ENCODE measurements at regions not wholly inside any gene's neighbourhood (a gene's known extent, or its start where the extent isn't known, plus 50 kb on each side); places are given as distances from the start of the nearest gene placed in this dataset.

- no peaks in the 10 kb centered on the region for H3K27me3 ChIP-seq (ENCODE audit: control insufficient read depth, insufficient read depth, low read length)
- H3K4me3 ChIP-seq (ENCODE audit: low read depth in 2 of 2, low read length in 2 of 2): no peak overlapping the region
- ATAC-seq: no peak
- DNase-seq (ENCODE audit: low read depth, low spot score): no peak
- in situ Hi-C loops (cut with HindIII; ENCODE audit: low pct_unique_long_range_greater_than_20kb, low sequenced_read_pairs): no loop called here
- no peaks in the 10 kb centered on the region for H3K9me3 ChIP-seq (ENCODE audit: control insufficient read depth, insufficient read depth, low read depth, low read length)
- ChIA-PET CTCF (no interaction called here), POLR2A (no interaction called here)
- intact Hi-C loops (cut with micrococcal nuclease; ENCODE audit: unreplicated experiment): no loop called here
- H3K36me3 ChIP-seq (ENCODE audit: control insufficient read depth, insufficient read depth, low read length): no peaks in the 10 kb centered on the region
- no peak for TF ChIP-seq POLR2AphosphoS5 (IDR thresholded peaks at IDR 0.05; ENCODE audit: low read depth, low read length)
- TF ChIP-seq SIN3A (IDR thresholded peaks at IDR 0.05; ENCODE audit: borderline replicate concordance, insufficient read depth, low read depth, low read length): no peak
- no peak for TF ChIP-seq TCF7L2 (IDR thresholded peaks at IDR 0.05; ENCODE audit: low read depth, low read length)
- TF ChIP-seq CTCF (IDR thresholded peaks at IDR 0.05): no peak
- TF ChIP-seq REST (IDR thresholded peaks at IDR 0.05; ENCODE audit: insufficient read depth in 1 of 2, low read depth in 2 of 2, low read length in 1 of 2): no peak
- no peaks in the 10 kb centered on the region for H3K4me1 ChIP-seq (ENCODE audit: control insufficient read depth, insufficient read depth, low read length)
- H3K27ac ChIP-seq (ENCODE audit: low read length): no peak overlapping the region
- no TSS peak for BruUV-seq (replicated peaks)
These were observed 244.5 kb upstream of the PITX2 start for GRCh38 chr4:110867251-110867960.

GRCh38 chr4:110867981-110868720 is 245.3 kb upstream of the PITX2 start:
- H3K36me3 ChIP-seq (ENCODE audit: control insufficient read depth, insufficient read depth, low read length): no peaks in the 10 kb centered on the region
- no peak overlapping the region for H3K4me3 ChIP-seq (ENCODE audit: low read depth in 2 of 2, low read length in 2 of 2)
- no peaks in the 10 kb centered on the region for H3K9me3 ChIP-seq (ENCODE audit: control insufficient read depth, insufficient read depth, low read depth, low read length)
- intact Hi-C loops (cut with micrococcal nuclease; ENCODE audit: unreplicated experiment): no loop called here
- in situ Hi-C loops (cut with HindIII; ENCODE audit: low pct_unique_long_range_greater_than_20kb, low sequenced_read_pairs): no loop called here
- no peaks in the 10 kb centered on the region for H3K4me1 ChIP-seq (ENCODE audit: control insufficient read depth, insufficient read depth, low read length)
- H3K27me3 ChIP-seq (ENCODE audit: control insufficient read depth, insufficient read depth, low read length): no peaks in the 10 kb centered on the region
- TF ChIP-seq SIN3A (IDR thresholded peaks at IDR 0.05; ENCODE audit: borderline replicate concordance, insufficient read depth, low read depth, low read length) (no peak), REST (IDR thresholded peaks at IDR 0.05; ENCODE audit: insufficient read depth in 1 of 2, low read depth in 2 of 2, low read length in 1 of 2) (no peak), TCF7L2 (IDR thresholded peaks at IDR 0.05; ENCODE audit: low read depth, low read length) (no peak)
- no TSS peak for BruUV-seq (replicated peaks)
- POLR2A ChIA-PET: no interaction called here
- CTCF ChIA-PET: no interaction called here
- DNase-seq (ENCODE audit: low read depth, low spot score): no peak
- no peak for ATAC-seq
- no peak overlapping the region for H3K27ac ChIP-seq (ENCODE audit: low read length)
